Adipocyte (in vitro differentiated cells): ENCODE measurements at regions not wholly inside any gene's neighbourhood (a gene's known extent, or its start where the extent isn't known, plus 50 kb on each side); places are given as distances from the start of the nearest gene placed in this dataset.
"Not testable (repeated sequence)": the region's sequence is repeated elsewhere in the genome, so short reads cannot be mapped to it uniquely, and the experiment has no call there.

Source experiments
- DNase-seq: peaks from one replicate; pipeline ENCODE4 v3.0.0-alpha.2; 2015; ENCODE audit warnings: low read depth
- H3K27me3 ChIP-seq: replicated peaks from 2 replicates; pipeline ENCODE4 v1.7.0; 2013; ENCODE audit warnings: mild to moderate bottlenecking, low read length, moderate library complexity; ENCODE audit not compliant: control insufficient read depth, insufficient read depth
- H3K36me3 ChIP-seq: 2 replicates; pipeline ENCODE4 v1.7.0; 2013; ENCODE audit warnings: low read length, mild to moderate bottlenecking, moderate library complexity; ENCODE audit not compliant: control insufficient read depth, insufficient read depth, severe bottlenecking
- H3K4me1 ChIP-seq: 2 replicates; pipeline ENCODE4 v1.7.0; 2013; ENCODE audit warnings: mild to moderate bottlenecking, low read length, moderate library complexity; ENCODE audit not compliant: control insufficient read depth, insufficient read depth
- H3K4me3 ChIP-seq: 2 replicates; pipeline ENCODE4 v1.7.0; 2013; ENCODE audit warnings: mild to moderate bottlenecking, low read length, moderate library complexity
- H3K9ac ChIP-seq: 2 replicates; pipeline ENCODE4 v1.7.0; 2013; ENCODE audit warnings: mild to moderate bottlenecking, low read length, moderate library complexity
- H3K9me3 ChIP-seq: 2 replicates; pipeline ENCODE4 v1.7.0; 2013; ENCODE audit warnings: mild to moderate bottlenecking, low read length, moderate library complexity; ENCODE audit not compliant: control insufficient read depth

- no peaks in the 10 kb centered on the region for H3K9me3 ChIP-seq
- no peak overlapping the region for H3K4me3 ChIP-seq
- H3K9ac ChIP-seq, result no peak overlapping the region
- H3K27me3 ChIP-seq, result no peaks in the 10 kb centered on the region
- no peaks in the 10 kb centered on the region for H3K36me3 ChIP-seq
- H3K4me1 ChIP-seq, result peaks cover 7% of the 10 kb centered on the region
- DNase-seq, result no peak
These were observed 390.4 kb downstream of the TMEM38B start for GRCh38 chr9:106084702-106085101.

DNA sequence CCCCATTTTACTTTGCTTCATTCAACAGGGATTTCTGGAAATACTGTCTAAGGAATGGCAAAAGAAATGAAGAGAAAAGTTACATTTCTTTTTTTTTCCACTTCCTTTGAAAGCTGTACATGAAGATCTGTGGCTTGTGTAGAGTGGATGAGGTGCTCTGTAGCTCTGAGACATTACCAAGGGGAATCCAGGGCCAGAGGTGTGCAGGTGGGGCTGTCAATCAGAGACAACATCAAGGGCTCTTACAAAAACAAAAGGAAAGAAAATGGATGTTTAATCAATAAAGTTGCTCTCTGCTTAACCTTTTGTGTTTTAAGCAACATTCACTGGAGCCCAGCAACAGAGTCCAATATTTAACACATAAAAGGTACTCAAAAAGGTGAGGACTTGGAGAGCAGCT lies 391.1 kb downstream of the TMEM38B start:
- Histone ChIP-seq H3K27me3 (no peaks in the 10 kb centered on the region), H3K4me1 (peaks cover 7% of the 10 kb centered on the region), H3K9me3 (no peaks in the 10 kb centered on the region), H3K4me3 (no peak overlapping the region), H3K9ac (no peak overlapping the region), H3K36me3 (no peaks in the 10 kb centered on the region)
- DNase-seq, result no peak

DNA sequence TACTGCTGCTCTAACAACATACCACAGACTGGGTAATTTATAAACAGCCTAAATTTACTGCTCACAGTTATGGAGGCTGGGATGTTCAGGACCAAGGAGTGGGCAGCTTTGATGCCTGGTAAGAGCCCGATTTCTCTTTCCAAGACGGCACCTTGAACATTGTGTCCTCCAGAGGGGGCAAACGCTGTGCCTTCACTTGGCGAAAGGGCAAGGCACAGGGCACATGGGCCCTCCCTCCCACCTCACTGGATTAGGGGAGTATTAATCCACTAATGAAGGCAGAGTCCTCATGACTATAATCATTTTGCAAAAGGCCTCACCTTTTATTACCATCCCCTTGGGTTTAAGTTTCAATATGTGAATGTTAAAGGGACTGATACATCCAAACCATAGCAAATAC lies 397.7 kb downstream of the TMEM38B start:
- no peak overlapping the region for H3K9ac ChIP-seq
- no peaks in the 10 kb centered on the region for H3K27me3 ChIP-seq
- no peak for DNase-seq
- no peaks in the 10 kb centered on the region for H3K4me1 ChIP-seq
- H3K9me3 ChIP-seq, result peaks cover 10% of the 10 kb centered on the region
- H3K36me3 ChIP-seq, result no peaks in the 10 kb centered on the region
- no peak overlapping the region for H3K4me3 ChIP-seq

DNA sequence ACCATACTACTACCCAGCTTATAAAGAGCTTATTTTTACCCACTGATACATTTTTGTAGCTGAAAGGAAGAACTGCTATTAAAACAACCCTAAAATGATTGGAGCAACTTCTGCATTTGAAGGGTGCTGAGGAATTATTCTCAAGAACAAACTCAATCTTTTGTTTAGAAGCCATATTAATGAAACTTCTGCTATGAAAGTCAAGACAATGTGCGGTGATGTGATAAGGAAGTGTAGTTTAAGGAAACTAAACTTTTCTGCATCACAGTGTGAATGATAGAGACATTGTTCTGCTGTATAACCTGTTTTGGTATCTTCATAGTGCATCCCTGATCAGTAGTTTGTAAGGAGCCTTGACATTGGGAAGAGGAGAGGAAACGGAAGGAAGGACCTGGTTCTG lies 408.5 kb downstream of the TMEM38B start:
- no peaks in the 10 kb centered on the region for H3K9me3 ChIP-seq
- H3K9ac ChIP-seq, result no peak overlapping the region
- H3K27me3 ChIP-seq, result no peaks in the 10 kb centered on the region
- H3K4me3 ChIP-seq, result no peak overlapping the region
- H3K4me1 ChIP-seq, result no peaks in the 10 kb centered on the region
- no peak for DNase-seq
- H3K36me3 ChIP-seq, result no peaks in the 10 kb centered on the region

DNA sequence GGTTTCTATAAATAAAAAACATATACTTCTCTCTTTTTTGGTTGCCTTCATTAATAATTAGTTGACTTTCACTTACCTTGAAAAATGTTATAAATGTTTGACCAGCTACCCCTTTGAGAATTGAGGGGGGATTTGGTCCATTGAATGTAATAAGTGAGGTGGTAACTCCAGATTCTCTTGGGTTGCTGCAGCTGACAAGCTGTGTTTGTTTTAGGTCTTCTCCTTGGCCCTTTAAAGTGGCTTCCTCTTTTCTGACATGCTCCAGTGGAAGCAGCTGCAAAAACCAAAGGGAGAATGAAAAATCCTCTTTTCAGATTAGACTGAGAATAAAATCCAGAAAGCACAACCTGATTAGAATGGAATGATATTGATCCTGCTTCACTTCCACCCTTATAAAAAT lies 410.5 kb downstream of the TMEM38B start:
- H3K4me1 ChIP-seq, result no peaks in the 10 kb centered on the region
- H3K9me3 ChIP-seq, result no peaks in the 10 kb centered on the region
- no peak overlapping the region for H3K9ac ChIP-seq
- no peaks in the 10 kb centered on the region for H3K27me3 ChIP-seq
- H3K4me3 ChIP-seq, result no peak overlapping the region
- no peaks in the 10 kb centered on the region for H3K36me3 ChIP-seq
- DNase-seq, result no peak

- Histone ChIP-seq H3K4me3 (no peak overlapping the region), H3K9ac (no peak overlapping the region), H3K36me3 (no peaks in the 10 kb centered on the region), H3K4me1 (no peaks in the 10 kb centered on the region), H3K9me3 (no peaks in the 10 kb centered on the region), H3K27me3 (no peaks in the 10 kb centered on the region)
- DNase-seq, result no peak
These were observed 412.1 kb downstream of the TMEM38B start for GRCh38 chr9:106106396-106106795.

- H3K27me3 ChIP-seq, result no peaks in the 10 kb centered on the region
- H3K9ac ChIP-seq, result no peak overlapping the region
- H3K36me3 ChIP-seq, result no peaks in the 10 kb centered on the region
- H3K9me3 ChIP-seq, result no peaks in the 10 kb centered on the region
- H3K4me1 ChIP-seq, result no peaks in the 10 kb centered on the region
- no peak overlapping the region for H3K4me3 ChIP-seq
- no peak for DNase-seq
These were observed 413.4 kb downstream of the TMEM38B start for GRCh38 chr9:106107716-106108115.

DNA sequence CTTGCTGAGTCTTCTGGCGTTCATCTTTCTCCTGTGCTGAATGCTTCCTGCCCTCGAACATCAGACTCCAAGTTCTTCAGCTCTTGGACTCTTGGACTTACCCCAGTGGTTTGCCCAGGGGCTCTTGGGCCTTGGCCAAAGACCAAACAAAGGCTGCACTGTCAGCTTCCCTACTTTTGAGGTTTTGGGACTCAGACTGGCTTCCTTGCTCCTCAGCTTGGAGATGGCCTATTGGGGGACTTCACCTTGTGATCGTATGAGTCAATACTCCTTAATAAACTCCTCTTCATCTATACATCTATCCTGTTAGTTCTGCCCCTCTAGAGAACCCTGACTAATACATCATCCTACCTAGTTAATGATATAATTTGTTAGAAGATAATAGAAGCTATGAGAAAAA lies 415.4 kb downstream of the TMEM38B start:
- not testable (repeated sequence) for H3K4me3 ChIP-seq, H3K9ac ChIP-seq, H3K27me3 ChIP-seq, H3K9me3 ChIP-seq, H3K4me1 ChIP-seq, H3K36me3 ChIP-seq, DNase-seq

DNA sequence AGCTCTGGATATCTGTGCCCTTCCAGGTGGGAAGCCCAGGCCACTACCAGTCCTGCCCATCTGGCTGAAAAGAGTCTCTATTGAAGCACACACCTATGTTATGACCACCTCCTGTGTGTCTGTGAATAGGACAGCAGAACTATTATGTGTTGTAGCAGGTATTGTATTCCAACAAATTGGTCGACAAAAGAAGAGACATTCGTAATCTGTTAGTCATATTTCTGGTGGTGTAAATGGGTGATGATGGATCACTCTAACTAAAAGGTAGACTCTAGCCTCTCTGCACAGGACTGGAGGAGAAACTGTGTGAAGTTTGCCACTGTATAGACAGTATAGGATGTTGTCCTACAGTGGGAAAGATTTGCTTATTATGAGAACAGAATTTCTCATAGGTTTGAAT lies 416.1 kb downstream of the TMEM38B start:
- H3K9me3 ChIP-seq, result no peaks in the 10 kb centered on the region
- no peaks in the 10 kb centered on the region for H3K36me3 ChIP-seq
- DNase-seq, result no peak
- no peaks in the 10 kb centered on the region for H3K27me3 ChIP-seq
- no peak overlapping the region for H3K4me3 ChIP-seq
- H3K9ac ChIP-seq, result no peak overlapping the region
- H3K4me1 ChIP-seq, result no peaks in the 10 kb centered on the region

GRCh38 chr9:106111039-106111730 lies 416.8 kb downstream of the TMEM38B start:
- H3K4me3 ChIP-seq, result no peak overlapping the region
- H3K27me3 ChIP-seq, result no peaks in the 10 kb centered on the region
- H3K36me3 ChIP-seq, result no peaks in the 10 kb centered on the region
- H3K9ac ChIP-seq, result no peak overlapping the region
- H3K9me3 ChIP-seq, result no peaks in the 10 kb centered on the region
- no peaks in the 10 kb centered on the region for H3K4me1 ChIP-seq
- DNase-seq, result no peak

DNA sequence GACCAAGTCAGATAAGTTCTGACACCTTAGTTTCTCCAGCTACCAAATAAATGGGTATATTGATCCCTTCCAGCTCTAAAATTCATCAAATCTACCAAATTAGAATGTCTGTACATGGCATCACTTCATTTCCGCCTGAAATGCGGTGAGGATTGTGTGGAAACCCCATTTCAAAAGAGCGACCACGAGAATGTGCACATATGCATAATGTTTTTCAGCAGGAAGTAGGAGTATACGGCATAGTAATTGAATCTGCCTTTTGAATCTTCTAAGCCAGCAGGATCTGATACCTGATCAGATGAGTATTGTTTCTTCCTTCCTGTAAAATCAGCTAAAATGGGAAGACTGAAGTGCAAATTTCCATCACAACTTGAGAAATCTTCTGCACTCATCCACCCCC lies 418.6 kb downstream of the TMEM38B start:
- no peak overlapping the region for H3K4me3 ChIP-seq
- H3K27me3 ChIP-seq, result no peaks in the 10 kb centered on the region
- DNase-seq, result no peak
- H3K36me3 ChIP-seq, result no peaks in the 10 kb centered on the region
- H3K4me1 ChIP-seq, result no peaks in the 10 kb centered on the region
- H3K9ac ChIP-seq, result no peak overlapping the region
- no peaks in the 10 kb centered on the region for H3K9me3 ChIP-seq

DNA sequence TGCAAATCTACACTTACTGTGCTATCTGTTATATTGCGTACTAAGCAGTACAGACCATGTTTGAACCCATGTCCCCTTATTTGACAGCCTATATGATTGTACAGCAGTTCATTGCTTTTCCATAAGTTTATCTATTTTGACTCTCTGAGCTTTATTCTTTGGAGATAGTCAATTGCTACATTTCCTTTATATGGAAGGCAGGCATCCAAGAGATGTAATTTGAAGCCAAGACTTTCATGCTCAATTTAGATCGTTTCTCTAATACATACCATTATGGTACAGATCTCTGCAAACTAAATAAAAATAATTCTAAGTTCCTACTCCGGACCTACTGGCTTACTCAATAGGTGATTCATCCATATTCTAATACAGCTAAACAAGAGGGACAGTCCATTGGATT lies 424.8 kb downstream of the TMEM38B start:
- Histone ChIP-seq H3K4me1 (no peaks in the 10 kb centered on the region), H3K36me3 (no peaks in the 10 kb centered on the region), H3K4me3 (no peak overlapping the region), H3K9me3 (no peaks in the 10 kb centered on the region), H3K9ac (no peak overlapping the region), H3K27me3 (no peaks in the 10 kb centered on the region)
- DNase-seq, result no peak
